ENCODE measurements at regions not wholly inside any gene's neighbourhood (a gene's known extent, or its start where the extent isn't known, plus 50 kb on each side); places are given as distances from the start of the nearest gene placed in this dataset.
A peak's percentile ranks its signal among the peaks of the same experiment; 100 is the strongest.

GRCh38 chr12:67773896-67774295, 125.4 kb downstream of the DYRK2 start:
- TF ChIP-seq POLR2A (IDR thresholded peaks at IDR 0.05; ENCODE audit: low read depth) (no peak), EP300 (IDR thresholded peaks at IDR 0.05) (no peak), POLR2AphosphoS5 (IDR thresholded peaks at IDR 0.05) (no peak), CTCF (IDR thresholded peaks at IDR 0.05) (no peak)
- DNase-seq (ENCODE audit: extremely low spot score), result no peak
- Histone ChIP-seq H3K36me3 (no peaks in the 10 kb centered on the region), H3K4me1 (peaks cover 13 to 25% (median 21%) of the 10 kb centered on the region in 4 donors), H3K27me3 (no peaks in the 10 kb centered on the region), H3K27ac (replicated peaks in 1 of 4) (peak overlapping the region; percentile 39 to 77 (median 64)), H3K9me3 (no peaks in the 10 kb centered on the region), H3K4me3 (no peak overlapping the region)
- WGBS, result 56% methylated on average over 2 of the region's 2 CpGs
- intact Hi-C loops (cut with DNase I), result no loop called here

- Histone ChIP-seq H3K9me3 (no peaks in the 10 kb centered on the region), H3K4me1 (peaks cover 13 to 25% (median 21%) of the 10 kb centered on the region in 4 donors), H3K27me3 (no peaks in the 10 kb centered on the region), H3K4me3 (no peak overlapping the region), H3K36me3 (no peaks in the 10 kb centered on the region), H3K27ac (replicated peaks in 1 of 4) (no peak overlapping the region)
- no peak for DNase-seq (ENCODE audit: extremely low spot score)
- TF ChIP-seq POLR2AphosphoS5 (IDR thresholded peaks at IDR 0.05) (no peak), EP300 (IDR thresholded peaks at IDR 0.05) (no peak), CTCF (IDR thresholded peaks at IDR 0.05) (no peak), POLR2A (IDR thresholded peaks at IDR 0.05; ENCODE audit: low read depth) (no peak)
- intact Hi-C loops (cut with DNase I), result no loop called here
- WGBS, result 89% methylated on average over 4 of the region's 4 CpGs
These were observed 126.5 kb downstream of the DYRK2 start for GRCh38 chr12:67774983-67775587.

DNA sequence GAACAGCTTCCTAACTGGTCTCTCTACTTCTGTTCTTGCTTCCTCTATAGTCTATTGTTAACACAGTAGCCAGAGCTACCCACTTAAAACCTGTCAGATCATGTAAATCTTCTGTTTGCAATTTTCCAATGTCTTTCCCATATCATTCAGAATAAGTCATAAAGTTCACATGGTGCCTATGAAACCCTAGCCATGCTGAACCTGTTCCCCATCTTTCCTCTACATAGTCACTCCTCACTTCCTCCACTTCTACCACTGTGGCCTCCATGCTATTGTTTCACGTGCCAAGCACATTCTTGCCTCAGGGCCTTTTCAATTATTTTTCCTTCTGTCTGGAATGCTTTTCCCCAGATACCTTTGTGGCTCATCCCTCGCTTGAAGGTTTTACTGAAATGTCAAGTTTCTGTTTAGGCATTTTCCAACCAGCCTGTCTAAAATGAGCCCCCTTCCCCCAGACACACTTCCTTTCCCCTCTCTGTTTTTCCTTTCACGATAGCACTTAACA, 132.1 kb downstream of the DYRK2 start:
- H3K9me3 ChIP-seq, result no peaks in the 10 kb centered on the region
- no peak overlapping the region for H3K27ac ChIP-seq (replicated peaks in 1 of 4)
- no peaks in the 10 kb centered on the region for H3K27me3 ChIP-seq
- H3K4me1 ChIP-seq, result no peaks in the 10 kb centered on the region
- TF ChIP-seq POLR2A (IDR thresholded peaks at IDR 0.05; ENCODE audit: low read depth), result no peak
- TF ChIP-seq EP300 (IDR thresholded peaks at IDR 0.05), result no peak
- TF ChIP-seq CTCF (IDR thresholded peaks at IDR 0.05), result no peak
- TF ChIP-seq POLR2AphosphoS5 (IDR thresholded peaks at IDR 0.05), result no peak
- 78% methylated on average over 3 of the region's 3 CpGs for WGBS
- no peaks in the 10 kb centered on the region for H3K36me3 ChIP-seq
- no peak overlapping the region for H3K4me3 ChIP-seq
- intact Hi-C loops (cut with DNase I), result no loop called here
- no peak for DNase-seq (ENCODE audit: extremely low spot score)

DNA sequence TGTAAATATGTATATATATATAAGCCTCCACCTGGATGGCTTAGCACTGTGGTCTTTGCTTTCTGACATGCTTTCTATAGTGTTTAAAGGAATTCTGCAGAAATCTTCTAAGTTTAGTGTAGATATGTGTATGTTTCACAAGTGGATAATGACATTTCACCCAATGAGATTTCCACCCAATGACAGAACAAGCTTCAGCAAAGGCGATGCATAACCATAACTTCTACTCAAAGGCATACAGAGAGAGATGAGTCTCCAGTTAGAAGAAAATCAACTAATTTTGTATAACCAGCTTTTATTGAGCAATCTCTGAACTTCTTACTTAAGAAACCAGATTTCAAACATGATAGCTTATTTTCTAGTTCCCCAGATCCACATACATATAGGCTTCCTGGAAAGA, 134.0 kb downstream of the DYRK2 start:
- 96% methylated on average over 1 of the region's 1 CpG for WGBS
- Histone ChIP-seq H3K4me1 (no peaks in the 10 kb centered on the region), H3K36me3 (no peaks in the 10 kb centered on the region), H3K27ac (replicated peaks in 1 of 4) (no peak overlapping the region), H3K4me3 (no peak overlapping the region), H3K9me3 (no peaks in the 10 kb centered on the region), H3K27me3 (no peaks in the 10 kb centered on the region)
- intact Hi-C loops (cut with DNase I), result no loop called here
- DNase-seq (ENCODE audit: extremely low spot score), result no peak
- TF ChIP-seq POLR2AphosphoS5 (IDR thresholded peaks at IDR 0.05), result no peak
- no peak for TF ChIP-seq POLR2A (IDR thresholded peaks at IDR 0.05; ENCODE audit: low read depth)
- no peak for TF ChIP-seq EP300 (IDR thresholded peaks at IDR 0.05)
- no peak for TF ChIP-seq CTCF (IDR thresholded peaks at IDR 0.05)

DNA sequence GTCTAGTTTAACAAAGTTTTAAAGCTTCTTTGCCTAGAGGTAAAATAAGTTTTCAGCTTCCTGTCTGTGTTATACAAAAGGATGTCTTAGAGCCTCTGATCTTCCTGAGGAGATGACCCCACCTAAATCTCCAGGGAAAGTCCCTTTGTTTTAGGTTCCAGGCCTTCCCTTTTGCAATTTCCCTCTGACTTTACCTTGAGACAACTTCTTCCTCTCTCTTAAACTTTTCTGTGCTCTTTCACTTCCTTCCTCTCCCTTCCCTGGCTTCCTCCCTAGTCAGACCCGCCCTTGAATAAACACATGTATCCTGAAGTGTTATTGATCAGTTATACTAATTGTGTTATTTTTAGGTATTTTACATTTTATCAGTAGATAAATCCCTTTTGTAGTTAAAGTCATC, 134.8 kb downstream of the DYRK2 start:
- 75% methylated on average over 1 of the region's 1 CpG for WGBS

More for the DNA sequence above, 134.8 kb downstream of the DYRK2 start:
- H3K4me1 ChIP-seq, result peaks cover 0 to 6% (median 3%) of the 10 kb centered on the region in 4 donors
- TF ChIP-seq CTCF (IDR thresholded peaks at IDR 0.05) (no peak), EP300 (IDR thresholded peaks at IDR 0.05) (no peak), POLR2AphosphoS5 (IDR thresholded peaks at IDR 0.05) (no peak), POLR2A (IDR thresholded peaks at IDR 0.05; ENCODE audit: low read depth) (no peak)
- H3K4me3 ChIP-seq, result no peak overlapping the region
- intact Hi-C loops (cut with DNase I), result no loop called here
- no peaks in the 10 kb centered on the region for H3K27me3 ChIP-seq
- no peaks in the 10 kb centered on the region for H3K9me3 ChIP-seq
- no peak for DNase-seq (ENCODE audit: extremely low spot score)
- H3K27ac ChIP-seq (replicated peaks in 1 of 4), result no peak overlapping the region
- no peaks in the 10 kb centered on the region for H3K36me3 ChIP-seq

Measured in esophagus muscularis mucosa (tissue), 4 donors.